ENCODE measurements at regions not wholly inside any gene's neighbourhood (a gene's known extent, or its start where the extent isn't known, plus 50 kb on each side); places are given as distances from the start of the nearest gene placed in this dataset.

- DNase-seq (ENCODE audit: low read depth), result no peak
These were observed 168.5 kb upstream of the GLI2 start for GRCh38 chr2:120567128-120567527.

GRCh38 chr2:120568089-120568974 is 167.3 kb upstream of the GLI2 start:
- DNase-seq (ENCODE audit: low read depth), result no peak

GRCh38 chr2:120568975-120569268 is 166.7 kb upstream of the GLI2 start:
- no peak for DNase-seq (ENCODE audit: low read depth)

GRCh38 chr2:120570001-120570400 is 165.7 kb upstream of the GLI2 start:
- no peak for DNase-seq (ENCODE audit: low read depth)

GRCh38 chr2:120570546-120570945 is 165.1 kb upstream of the GLI2 start:
- DNase-seq (ENCODE audit: low read depth), result no peak

GRCh38 chr2:120571015-120571728 is 164.5 kb upstream of the GLI2 start:
- DNase-seq (ENCODE audit: low read depth), result no peak

GRCh38 chr2:120572226-120572625 is 163.4 kb upstream of the GLI2 start:
- no peak for DNase-seq (ENCODE audit: low read depth)

GRCh38 chr2:120574620-120575019 is 161.0 kb upstream of the GLI2 start:
- no peak for DNase-seq (ENCODE audit: low read depth)

- no peak for DNase-seq (ENCODE audit: low read depth)
These were observed 159.7 kb upstream of the GLI2 start for GRCh38 chr2:120575966-120576365.

- no peak for DNase-seq (ENCODE audit: low read depth)
These were observed 158.9 kb upstream of the GLI2 start for GRCh38 chr2:120576509-120577474.

GRCh38 chr2:120577721-120578295 is 157.9 kb upstream of the GLI2 start:
- DNase-seq (ENCODE audit: low read depth), result no peak

GRCh38 chr2:120578576-120579352 is 156.9 kb upstream of the GLI2 start:
- no peak for DNase-seq (ENCODE audit: low read depth)

GRCh38 chr2:120579916-120580685 is 155.6 kb upstream of the GLI2 start:
- no peak for DNase-seq (ENCODE audit: low read depth)

- no peak for DNase-seq (ENCODE audit: low read depth)
These were observed 155.0 kb upstream of the GLI2 start for GRCh38 chr2:120580709-120581108.

GRCh38 chr2:120583121-120583520 is 152.5 kb upstream of the GLI2 start:
- DNase-seq (ENCODE audit: low read depth), result no peak

- no peak for DNase-seq (ENCODE audit: low read depth)
These were observed 151.7 kb upstream of the GLI2 start for GRCh38 chr2:120583851-120584570.

- no peak for DNase-seq (ENCODE audit: low read depth)
These were observed 149.0 kb upstream of the GLI2 start for GRCh38 chr2:120586507-120587278.

GRCh38 chr2:120587279-120587996 is 148.2 kb upstream of the GLI2 start:
- DNase-seq (ENCODE audit: low read depth), result no peak
